Mammary epithelial cell (primary cell): ENCODE measurements at regions not wholly inside any gene's neighbourhood (a gene's known extent, or its start where the extent isn't known, plus 50 kb on each side); places are given as distances from the start of the nearest gene placed in this dataset.

ENCODE experiments used
- EZH2 ChIP-seq: IDR thresholded peaks from 2 replicates; pipeline ENCODE4 v1.6.1; 2012; ENCODE audit warnings: low read length, inconsistent platforms, borderline replicate concordance
- TF ChIP-seq, protein P1 (sequence below), 2 donors: IDR thresholded peaks in 1 of 2; conservative IDR thresholded peaks in 1 of 2; 2 replicates each; pipeline ENCODE4 v1.5.1; 2011 to 2012; ENCODE audit warnings: inconsistent platforms in 2 of 2, low read length in 2 of 2, mild to moderate bottlenecking in 2 of 2, control low read depth in 1 of 2, low read depth in 1 of 2; ENCODE audit not compliant: insufficient read depth in 1 of 2; ENCODE audit errors: extremely low read depth in 1 of 2

DNA sequence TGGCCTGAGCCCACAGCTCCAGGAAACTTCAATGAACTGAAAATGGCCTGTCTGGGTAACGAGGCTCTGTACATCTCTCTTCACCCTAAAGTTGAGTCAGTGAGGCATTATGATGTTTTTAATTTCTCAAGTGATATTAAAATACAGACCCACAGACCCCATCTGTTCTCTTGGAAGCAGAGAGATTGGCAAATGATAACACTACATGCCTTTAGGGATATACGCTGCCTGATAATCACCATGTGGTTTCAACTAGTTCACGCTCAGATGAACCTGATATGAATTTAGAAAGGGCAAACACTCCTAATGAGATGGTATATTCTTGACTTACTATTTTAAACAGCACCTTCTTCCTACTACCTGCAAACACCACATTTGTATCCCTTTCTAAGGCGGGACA is 127.5 kb downstream of the RFC3 start:
- no peak for TF ChIP-seq EZH2
- TF ChIP-seq, protein P1, sequence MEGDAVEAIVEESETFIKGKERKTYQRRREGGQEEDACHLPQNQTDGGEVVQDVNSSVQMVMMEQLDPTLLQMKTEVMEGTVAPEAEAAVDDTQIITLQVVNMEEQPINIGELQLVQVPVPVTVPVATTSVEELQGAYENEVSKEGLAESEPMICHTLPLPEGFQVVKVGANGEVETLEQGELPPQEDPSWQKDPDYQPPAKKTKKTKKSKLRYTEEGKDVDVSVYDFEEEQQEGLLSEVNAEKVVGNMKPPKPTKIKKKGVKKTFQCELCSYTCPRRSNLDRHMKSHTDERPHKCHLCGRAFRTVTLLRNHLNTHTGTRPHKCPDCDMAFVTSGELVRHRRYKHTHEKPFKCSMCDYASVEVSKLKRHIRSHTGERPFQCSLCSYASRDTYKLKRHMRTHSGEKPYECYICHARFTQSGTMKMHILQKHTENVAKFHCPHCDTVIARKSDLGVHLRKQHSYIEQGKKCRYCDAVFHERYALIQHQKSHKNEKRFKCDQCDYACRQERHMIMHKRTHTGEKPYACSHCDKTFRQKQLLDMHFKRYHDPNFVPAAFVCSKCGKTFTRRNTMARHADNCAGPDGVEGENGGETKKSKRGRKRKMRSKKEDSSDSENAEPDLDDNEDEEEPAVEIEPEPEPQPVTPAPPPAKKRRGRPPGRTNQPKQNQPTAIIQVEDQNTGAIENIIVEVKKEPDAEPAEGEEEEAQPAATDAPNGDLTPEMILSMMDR (conservative IDR thresholded peaks at IDR 0.05 in 1 of 2, IDR thresholded peaks at IDR 0.05 in 1 of 2; ENCODE audit: extremely low read depth in 1 of 2, insufficient read depth in 1 of 2, low read depth in 1 of 2, low read length in 2 of 2), result no peak
